GM23338 (cell line): ENCODE measurements at regions not wholly inside any gene's neighbourhood (a gene's known extent, or its start where the extent isn't known, plus 50 kb on each side); places are given as distances from the start of the nearest gene placed in this dataset.

Source experiments
- ATAC-seq: fragments of 200-7000 bp; cut with Tn5 transposase; 3 replicates; pipeline ENCODE4 v1.9.1; 2020
- DNase-seq: peaks from one replicate; pipeline ENCODE4 v3.0.0-alpha.2; 2015; ENCODE audit warnings: low spot score
- H2AFZ ChIP-seq: fragments of 200-600 bp; sonication (generic); 2 replicates; pipeline ENCODE4 v1.8.0; 2016; ENCODE audit warnings: antibody characterized with exemption, mild to moderate bottlenecking, moderate library complexity
- H3F3A ChIP-seq: fragments of 200-600 bp; sonication (generic); replicated peaks from 2 replicates; pipeline ENCODE4 v1.8.0; 2017; ENCODE audit warnings: antibody characterized with exemption, mixed run types, low read depth
- H3K27ac ChIP-seq: fragments of 200-600 bp; sonication (generic); 2 replicates; pipeline ENCODE4 v1.6.1; 2016; ENCODE audit warnings: low read depth
- H3K27me3 ChIP-seq: fragments of 200-600 bp; sonication (generic); 2 replicates; pipeline ENCODE4 v1.8.0; 2016; ENCODE audit warnings: mild to moderate bottlenecking, mixed run types, moderate library complexity; ENCODE audit not compliant: insufficient read depth
- H3K36me3 ChIP-seq: fragments of 200-600 bp; sonication (generic); 2 replicates; pipeline ENCODE4 v1.8.0; 2016; ENCODE audit warnings: mild to moderate bottlenecking; ENCODE audit not compliant: insufficient read depth
- H3K4me1 ChIP-seq: fragments of 200-600 bp; sonication (generic); 2 replicates; pipeline ENCODE4 v1.8.0; 2016; ENCODE audit warnings: mild to moderate bottlenecking, moderate library complexity; ENCODE audit not compliant: insufficient read depth
- H3K4me2 ChIP-seq: fragments of 200-600 bp; sonication (generic); 2 replicates; pipeline ENCODE4 v1.7.1; 2017; ENCODE audit warnings: mixed run types
- H3K4me3 ChIP-seq: fragments of 200-600 bp; sonication (generic); 2 replicates; pipeline ENCODE4 v1.6.1; 2016; ENCODE audit warnings: mixed run types
- H3K79me2 ChIP-seq: fragments of 200-600 bp; sonication (generic); replicated peaks from 2 replicates; pipeline ENCODE4 v1.8.0; 2017; ENCODE audit warnings: mild to moderate bottlenecking; ENCODE audit not compliant: insufficient read depth
- H3K9me2 ChIP-seq: fragments of 200-600 bp; sonication (generic); 2 replicates; pipeline ENCODE4 v1.8.0; 2017; ENCODE audit not compliant: insufficient read depth
- H4K20me1 ChIP-seq: fragments of 200-600 bp; sonication (generic); replicated peaks from 2 replicates; pipeline ENCODE4 v1.8.0; 2017; ENCODE audit warnings: mild to moderate bottlenecking; ENCODE audit not compliant: insufficient read depth
- H3K27ac Mint-ChIP-seq: 2 replicates; pipeline ENCODE4 v1.8.0; 2020; ENCODE audit warnings: inconsistent platforms, mild to moderate bottlenecking, moderate library complexity, mixed read lengths
- H3K27me3 Mint-ChIP-seq: 3 replicates; pipeline ENCODE4 v1.8.0; 2022; ENCODE audit warnings: low read depth, mild to moderate bottlenecking, moderate library complexity, mixed read lengths, inconsistent platforms; ENCODE audit not compliant: insufficient read depth, poor library complexity
- H3K36me3 Mint-ChIP-seq: 3 replicates; pipeline ENCODE4 v1.8.0; 2021; ENCODE audit warnings: low read depth, mild to moderate bottlenecking, inconsistent platforms, moderate library complexity, mixed read lengths
- H3K4me1 Mint-ChIP-seq: 3 replicates; pipeline ENCODE4 v1.8.0; 2020; ENCODE audit warnings: mild to moderate bottlenecking, inconsistent platforms, mixed read lengths
- H3K4me3 Mint-ChIP-seq: 3 replicates; pipeline ENCODE4 v1.8.0; 2021; ENCODE audit warnings: moderate library complexity, mild to moderate bottlenecking, inconsistent platforms, mixed read lengths
- H3K9me3 Mint-ChIP-seq: 3 replicates; pipeline ENCODE4 v1.8.0; 2020; ENCODE audit warnings: moderate library complexity, mild to moderate bottlenecking, inconsistent platforms, mixed read lengths
- CREB1 ChIP-seq: fragments of 250-450 bp; sonication (Bioruptor Pico); IDR thresholded peaks from 2 replicates; pipeline ENCODE4 v1.5.0; 2020; ENCODE audit warnings: low read depth, mild to moderate bottlenecking, moderate library complexity
- CTCF ChIP-seq, 2 experiments: fragments of 200-600 bp in 1 of 2; sonication (generic) in 1 of 2; conservative IDR thresholded peaks; 2 replicates each; pipeline versions ENCODE4 v1.5.1 to v1.6.1; 2016 to 2017; ENCODE audit warnings: antibody characterized with exemption in 2 of 2, low read depth in 2 of 2, mild to moderate bottlenecking in 2 of 2, moderate library complexity in 1 of 2
- ETS1 ChIP-seq: IDR thresholded peaks from 2 replicates; pipeline ENCODE4 v1.6.1; 2016; ENCODE audit warnings: antibody characterized with exemption
- EZH2 ChIP-seq: fragments of 200-600 bp; sonication (generic); IDR thresholded peaks from one replicate; pipeline ENCODE4 v1.8.0; 2017; ENCODE audit warnings: antibody characterized with exemption, mild to moderate bottlenecking, low read depth; ENCODE audit not compliant: unreplicated experiment
- EZH2phosphoT487 ChIP-seq: fragments of 200-600 bp; sonication (generic); IDR thresholded peaks from one replicate; pipeline ENCODE4 v1.8.1; 2018; ENCODE audit warnings: antibody characterized with exemption; ENCODE audit not compliant: unreplicated experiment
- JUNB ChIP-seq: IDR thresholded peaks from one replicate; pipeline ENCODE4 v1.6.1; 2016; ENCODE audit warnings: antibody characterized with exemption; ENCODE audit not compliant: unreplicated experiment
- NANOG ChIP-seq: IDR thresholded peaks from 2 replicates; pipeline ENCODE4 v1.6.1; 2016; ENCODE audit warnings: antibody characterized with exemption, borderline replicate concordance
- POLR2AphosphoS5 ChIP-seq: IDR thresholded peaks from 2 replicates; pipeline ENCODE4 v1.6.1; 2016; ENCODE audit warnings: antibody characterized with exemption, low read depth
- REST ChIP-seq: IDR thresholded peaks from one replicate; pipeline ENCODE4 v1.6.1; 2018; ENCODE audit warnings: antibody characterized with exemption; ENCODE audit not compliant: unreplicated experiment
- STAT1 ChIP-seq: IDR thresholded peaks from one replicate; pipeline ENCODE4 v1.6.1; 2016; ENCODE audit warnings: antibody characterized with exemption; ENCODE audit not compliant: unreplicated experiment
- ZNF114 ChIP-seq: fragments of 250-450 bp; sonication (Bioruptor Pico); IDR thresholded peaks from 2 replicates; pipeline ENCODE4 v1.5.0; 2020; ENCODE audit warnings: mild to moderate bottlenecking, moderate library complexity
- ZNF462 ChIP-seq: fragments of 250-450 bp; sonication (Bioruptor Pico); IDR thresholded peaks from 2 replicates; pipeline ENCODE4 v1.5.0; 2020; ENCODE audit warnings: mild to moderate bottlenecking, moderate library complexity

- TF ChIP-seq EZH2 (no peak), STAT1 (no peak)
These were observed 511.1 kb downstream of the PSAT1 start (continued) for GRCh38 chr9:78808048-78808447.

GRCh38 chr9:78811622-78812276, 514.8 kb downstream of the PSAT1 start:
- Histone ChIP-seq H3K79me2 (no peaks in the 10 kb centered on the region), H3K4me1 (peaks cover 10% of the 10 kb centered on the region; the same call in 1 of the 2 replicates), H3K4me2 (no peak overlapping the region), H3K27me3 (no peaks in the 10 kb centered on the region), H4K20me1 (no peaks in the 10 kb centered on the region), H3F3A (no peaks in the 10 kb centered on the region), H3K9me2 (no peaks in the 10 kb centered on the region), H3K4me3 (no peak overlapping the region), H2AFZ (no peak overlapping the region), H3K36me3 (no peaks in the 10 kb centered on the region), H3K27ac (no peak overlapping the region)
- peak overlapping the region; percentile 49; the same call in 1 of the 2 replicates for H3K27ac Mint-ChIP-seq
- H3K27me3 Mint-ChIP-seq: no peaks in the 10 kb centered on the region
- peaks cover 10% of the 10 kb centered on the region; the same call in 2 of the 3 replicates for H3K4me1 Mint-ChIP-seq
- H3K9me3 Mint-ChIP-seq: no peaks in the 10 kb centered on the region; the same call in 2 of the 3 replicates
- ATAC-seq (no peak; the same call in 2 of the 3 replicates), DNase-seq (no peak)
- H3K4me3 Mint-ChIP-seq: no peak overlapping the region
- no peaks in the 10 kb centered on the region for H3K36me3 Mint-ChIP-seq
- TF ChIP-seq ZNF462 (CRISPR knock-in tag) (no peak), JUNB (no peak), NANOG (no peak), STAT1 (no peak), CREB1 (CRISPR knock-in tag) (no peak), POLR2AphosphoS5 (no peak), EZH2phosphoT487 (no peak), ZNF114 (CRISPR knock-in tag) (no peak), REST (no peak), EZH2 (no peak), ETS1 (no peak), CTCF (conservative IDR thresholded peaks at IDR 0.05; ENCODE audit: low read depth in 2 of 2) (no peak)
